ENCODE measurements at regions not wholly inside any gene's neighbourhood (a gene's known extent, or its start where the extent isn't known, plus 50 kb on each side); places are given as distances from the start of the nearest gene placed in this dataset.

GRCh38 chr11:113553235-113553634, 78.0 kb upstream of the DRD2 start:
- no peak for DNase-seq

- DNase-seq: no peak
Observed at GRCh38 chr11:113552271-113552670, 77.1 kb upstream of the DRD2 start.

GRCh38 chr11:113551645-113552044, 76.4 kb upstream of the DRD2 start:
- no peak for DNase-seq

GRCh38 chr11:113549611-113550578, 74.7 kb upstream of the DRD2 start:
- no peak for DNase-seq

- no peak for DNase-seq
Observed at GRCh38 chr11:113549061-113549460, 73.9 kb upstream of the DRD2 start.

GRCh38 chr11:113547739-113548138, 72.5 kb upstream of the DRD2 start:
- no peak for DNase-seq

- no peak for DNase-seq
Observed at GRCh38 chr11:113546757-113547507, 71.7 kb upstream of the DRD2 start.

- no peak for DNase-seq
Observed at GRCh38 chr11:113542420-113542819, 67.2 kb upstream of the DRD2 start.

- no peak for DNase-seq
Observed at GRCh38 chr11:113540416-113541330, 65.5 kb upstream of the DRD2 start.

- DNase-seq: no peak
Observed at GRCh38 chr11:113538451-113539412, 63.5 kb upstream of the DRD2 start.

GRCh38 chr11:113534625-113535024, 59.4 kb upstream of the DRD2 start:
- no peak for DNase-seq

GRCh38 chr11:113533425-113533698, 58.2 kb upstream of the DRD2 start:
- no peak for DNase-seq

GRCh38 chr11:113532697-113533424, 57.7 kb upstream of the DRD2 start:
- peak; percentile 10 for DNase-seq

GRCh38 chr11:113531575-113532451, 56.6 kb upstream of the DRD2 start:
- no peak for DNase-seq

- no peak for DNase-seq
Observed at GRCh38 chr11:113531083-113531482, 55.9 kb upstream of the DRD2 start.

GRCh38 chr11:113529606-113530005, 54.4 kb upstream of the DRD2 start:
- no peak for DNase-seq

GRCh38 chr11:113528982-113529381, 53.8 kb upstream of the DRD2 start:
- no peak for DNase-seq

- no peak for DNase-seq
Observed at GRCh38 chr11:113526521-113526920, 51.3 kb upstream of the DRD2 start.
